ENCODE measurements at regions not wholly inside any gene's neighbourhood (a gene's known extent, or its start where the extent isn't known, plus 50 kb on each side); places are given as distances from the start of the nearest gene placed in this dataset.
A peak's percentile ranks its signal among the peaks of the same experiment; 100 is the strongest.

DNA sequence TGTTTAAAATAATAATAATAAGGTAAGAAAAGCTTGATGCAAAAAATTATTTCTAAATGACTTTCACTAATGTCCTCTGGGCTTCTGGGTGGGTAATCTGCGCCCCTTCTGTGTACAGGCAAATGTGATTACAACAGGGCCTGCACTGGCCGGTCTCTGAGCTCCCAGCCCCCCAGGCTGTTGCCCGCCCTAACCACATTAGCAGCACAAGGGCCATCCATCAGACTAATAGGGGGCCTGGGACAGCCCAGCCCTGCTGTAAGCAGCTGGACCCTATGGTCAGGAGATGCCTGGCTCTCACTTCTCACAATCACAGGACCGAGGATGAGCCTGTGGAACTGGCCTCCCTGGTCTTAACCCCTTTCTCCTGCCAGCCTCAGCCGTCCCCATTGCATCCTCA lies 388.4 kb downstream of the BUD13 start:
- H3K4me1 ChIP-seq (ENCODE audit: insufficient read depth): peaks cover 16% of the 10 kb centered on the region
- Mint-ChIP-seq H3K27me3 (ENCODE audit: insufficient read depth, low read depth, poor library complexity) (no peaks in the 10 kb centered on the region), H3K4me1 (peaks cover 15% of the 10 kb centered on the region), H3K9me3 (no peaks in the 10 kb centered on the region), H3K27ac (no peak overlapping the region), H3K36me3 (ENCODE audit: low read depth) (no peaks in the 10 kb centered on the region), H3K4me3 (no peak overlapping the region)
- H2AFZ ChIP-seq: no peak overlapping the region
- TF ChIP-seq ZNF114 (CRISPR knock-in tag; IDR thresholded peaks at IDR 0.05) (no peak), POLR2AphosphoS5 (IDR thresholded peaks at IDR 0.05; ENCODE audit: low read depth) (no peak), EZH2 (IDR thresholded peaks at IDR 0.05; ENCODE audit: low read depth, unreplicated experiment) (no peak), ZNF331 (CRISPR knock-in tag; IDR thresholded peaks at IDR 0.05; ENCODE audit: low read depth) (no peak), STAT1 (IDR thresholded peaks at IDR 0.05; ENCODE audit: unreplicated experiment) (no peak), NANOG (IDR thresholded peaks at IDR 0.05; ENCODE audit: borderline replicate concordance) (no peak), CREB1 (CRISPR knock-in tag; IDR thresholded peaks at IDR 0.05; ENCODE audit: low read depth) (no peak), JUNB (IDR thresholded peaks at IDR 0.05; ENCODE audit: unreplicated experiment) (no peak), EZH2phosphoT487 (IDR thresholded peaks at IDR 0.05; ENCODE audit: unreplicated experiment) (no peak)
- TF ChIP-seq, protein P1, sequence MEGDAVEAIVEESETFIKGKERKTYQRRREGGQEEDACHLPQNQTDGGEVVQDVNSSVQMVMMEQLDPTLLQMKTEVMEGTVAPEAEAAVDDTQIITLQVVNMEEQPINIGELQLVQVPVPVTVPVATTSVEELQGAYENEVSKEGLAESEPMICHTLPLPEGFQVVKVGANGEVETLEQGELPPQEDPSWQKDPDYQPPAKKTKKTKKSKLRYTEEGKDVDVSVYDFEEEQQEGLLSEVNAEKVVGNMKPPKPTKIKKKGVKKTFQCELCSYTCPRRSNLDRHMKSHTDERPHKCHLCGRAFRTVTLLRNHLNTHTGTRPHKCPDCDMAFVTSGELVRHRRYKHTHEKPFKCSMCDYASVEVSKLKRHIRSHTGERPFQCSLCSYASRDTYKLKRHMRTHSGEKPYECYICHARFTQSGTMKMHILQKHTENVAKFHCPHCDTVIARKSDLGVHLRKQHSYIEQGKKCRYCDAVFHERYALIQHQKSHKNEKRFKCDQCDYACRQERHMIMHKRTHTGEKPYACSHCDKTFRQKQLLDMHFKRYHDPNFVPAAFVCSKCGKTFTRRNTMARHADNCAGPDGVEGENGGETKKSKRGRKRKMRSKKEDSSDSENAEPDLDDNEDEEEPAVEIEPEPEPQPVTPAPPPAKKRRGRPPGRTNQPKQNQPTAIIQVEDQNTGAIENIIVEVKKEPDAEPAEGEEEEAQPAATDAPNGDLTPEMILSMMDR (conservative IDR thresholded peaks at IDR 0.05; ENCODE audit: low read depth in 2 of 2): no peak
- TF ChIP-seq, protein P2, sequence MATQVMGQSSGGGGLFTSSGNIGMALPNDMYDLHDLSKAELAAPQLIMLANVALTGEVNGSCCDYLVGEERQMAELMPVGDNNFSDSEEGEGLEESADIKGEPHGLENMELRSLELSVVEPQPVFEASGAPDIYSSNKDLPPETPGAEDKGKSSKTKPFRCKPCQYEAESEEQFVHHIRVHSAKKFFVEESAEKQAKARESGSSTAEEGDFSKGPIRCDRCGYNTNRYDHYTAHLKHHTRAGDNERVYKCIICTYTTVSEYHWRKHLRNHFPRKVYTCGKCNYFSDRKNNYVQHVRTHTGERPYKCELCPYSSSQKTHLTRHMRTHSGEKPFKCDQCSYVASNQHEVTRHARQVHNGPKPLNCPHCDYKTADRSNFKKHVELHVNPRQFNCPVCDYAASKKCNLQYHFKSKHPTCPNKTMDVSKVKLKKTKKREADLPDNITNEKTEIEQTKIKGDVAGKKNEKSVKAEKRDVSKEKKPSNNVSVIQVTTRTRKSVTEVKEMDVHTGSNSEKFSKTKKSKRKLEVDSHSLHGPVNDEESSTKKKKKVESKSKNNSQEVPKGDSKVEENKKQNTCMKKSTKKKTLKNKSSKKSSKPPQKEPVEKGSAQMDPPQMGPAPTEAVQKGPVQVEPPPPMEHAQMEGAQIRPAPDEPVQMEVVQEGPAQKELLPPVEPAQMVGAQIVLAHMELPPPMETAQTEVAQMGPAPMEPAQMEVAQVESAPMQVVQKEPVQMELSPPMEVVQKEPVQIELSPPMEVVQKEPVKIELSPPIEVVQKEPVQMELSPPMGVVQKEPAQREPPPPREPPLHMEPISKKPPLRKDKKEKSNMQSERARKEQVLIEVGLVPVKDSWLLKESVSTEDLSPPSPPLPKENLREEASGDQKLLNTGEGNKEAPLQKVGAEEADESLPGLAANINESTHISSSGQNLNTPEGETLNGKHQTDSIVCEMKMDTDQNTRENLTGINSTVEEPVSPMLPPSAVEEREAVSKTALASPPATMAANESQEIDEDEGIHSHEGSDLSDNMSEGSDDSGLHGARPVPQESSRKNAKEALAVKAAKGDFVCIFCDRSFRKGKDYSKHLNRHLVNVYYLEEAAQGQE (IDR thresholded peaks at IDR 0.05; ENCODE audit: unreplicated experiment): no peak
- TF ChIP-seq, protein P3, sequence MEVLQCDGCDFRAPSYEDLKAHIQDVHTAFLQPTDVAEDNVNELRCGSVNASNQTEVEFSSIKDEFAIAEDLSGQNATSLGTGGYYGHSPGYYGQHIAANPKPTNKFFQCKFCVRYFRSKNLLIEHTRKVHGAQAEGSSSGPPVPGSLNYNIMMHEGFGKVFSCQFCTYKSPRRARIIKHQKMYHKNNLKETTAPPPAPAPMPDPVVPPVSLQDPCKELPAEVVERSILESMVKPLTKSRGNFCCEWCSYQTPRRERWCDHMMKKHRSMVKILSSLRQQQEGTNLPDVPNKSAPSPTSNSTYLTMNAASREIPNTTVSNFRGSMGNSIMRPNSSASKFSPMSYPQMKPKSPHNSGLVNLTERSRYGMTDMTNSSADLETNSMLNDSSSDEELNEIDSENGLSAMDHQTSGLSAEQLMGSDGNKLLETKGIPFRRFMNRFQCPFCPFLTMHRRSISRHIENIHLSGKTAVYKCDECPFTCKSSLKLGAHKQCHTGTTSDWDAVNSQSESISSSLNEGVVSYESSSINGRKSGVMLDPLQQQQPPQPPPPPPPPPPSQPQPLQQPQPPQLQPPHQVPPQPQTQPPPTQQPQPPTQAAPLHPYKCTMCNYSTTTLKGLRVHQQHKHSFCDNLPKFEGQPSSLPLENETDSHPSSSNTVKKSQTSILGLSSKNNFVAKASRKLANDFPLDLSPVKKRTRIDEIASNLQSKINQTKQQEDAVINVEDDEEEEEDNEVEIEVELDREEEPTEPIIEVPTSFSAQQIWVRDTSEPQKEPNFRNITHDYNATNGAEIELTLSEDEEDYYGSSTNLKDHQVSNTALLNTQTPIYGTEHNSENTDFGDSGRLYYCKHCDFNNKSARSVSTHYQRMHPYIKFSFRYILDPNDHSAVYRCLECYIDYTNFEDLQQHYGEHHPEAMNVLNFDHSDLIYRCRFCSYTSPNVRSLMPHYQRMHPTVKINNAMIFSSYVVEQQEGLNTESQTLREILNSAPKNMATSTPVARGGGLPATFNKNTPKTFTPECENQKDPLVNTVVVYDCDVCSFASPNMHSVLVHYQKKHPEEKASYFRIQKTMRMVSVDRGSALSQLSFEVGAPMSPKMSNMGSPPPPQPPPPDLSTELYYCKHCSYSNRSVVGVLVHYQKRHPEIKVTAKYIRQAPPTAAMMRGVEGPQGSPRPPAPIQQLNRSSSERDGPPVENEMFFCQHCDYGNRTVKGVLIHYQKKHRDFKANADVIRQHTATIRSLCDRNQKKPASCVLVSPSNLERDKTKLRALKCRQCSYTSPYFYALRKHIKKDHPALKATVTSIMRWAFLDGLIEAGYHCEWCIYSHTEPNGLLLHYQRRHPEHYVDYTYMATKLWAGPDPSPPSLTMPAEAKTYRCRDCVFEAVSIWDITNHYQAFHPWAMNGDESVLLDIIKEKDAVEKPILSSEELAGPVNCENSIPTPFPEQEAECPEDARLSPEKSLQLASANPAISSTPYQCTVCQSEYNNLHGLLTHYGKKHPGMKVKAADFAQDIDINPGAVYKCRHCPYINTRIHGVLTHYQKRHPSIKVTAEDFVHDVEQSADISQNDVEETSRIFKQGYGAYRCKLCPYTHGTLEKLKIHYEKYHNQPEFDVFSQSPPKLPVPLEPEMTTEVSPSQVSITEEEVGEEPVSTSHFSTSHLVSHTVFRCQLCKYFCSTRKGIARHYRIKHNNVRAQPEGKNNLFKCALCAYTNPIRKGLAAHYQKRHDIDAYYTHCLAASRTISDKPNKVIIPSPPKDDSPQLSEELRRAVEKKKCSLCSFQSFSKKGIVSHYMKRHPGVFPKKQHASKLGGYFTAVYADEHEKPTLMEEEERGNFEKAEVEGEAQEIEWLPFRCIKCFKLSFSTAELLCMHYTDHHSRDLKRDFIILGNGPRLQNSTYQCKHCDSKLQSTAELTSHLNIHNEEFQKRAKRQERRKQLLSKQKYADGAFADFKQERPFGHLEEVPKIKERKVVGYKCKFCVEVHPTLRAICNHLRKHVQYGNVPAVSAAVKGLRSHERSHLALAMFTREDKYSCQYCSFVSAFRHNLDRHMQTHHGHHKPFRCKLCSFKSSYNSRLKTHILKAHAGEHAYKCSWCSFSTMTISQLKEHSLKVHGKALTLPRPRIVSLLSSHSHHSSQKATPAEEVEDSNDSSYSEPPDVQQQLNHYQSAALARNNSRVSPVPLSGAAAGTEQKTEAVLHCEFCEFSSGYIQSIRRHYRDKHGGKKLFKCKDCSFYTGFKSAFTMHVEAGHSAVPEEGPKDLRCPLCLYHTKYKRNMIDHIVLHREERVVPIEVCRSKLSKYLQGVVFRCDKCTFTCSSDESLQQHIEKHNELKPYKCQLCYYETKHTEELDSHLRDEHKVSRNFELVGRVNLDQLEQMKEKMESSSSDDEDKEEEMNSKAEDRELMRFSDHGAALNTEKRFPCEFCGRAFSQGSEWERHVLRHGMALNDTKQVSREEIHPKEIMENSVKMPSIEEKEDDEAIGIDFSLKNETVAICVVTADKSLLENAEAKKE (CRISPR knock-in tag; IDR thresholded peaks at IDR 0.05): no peak
- TF ChIP-seq, protein P4, sequence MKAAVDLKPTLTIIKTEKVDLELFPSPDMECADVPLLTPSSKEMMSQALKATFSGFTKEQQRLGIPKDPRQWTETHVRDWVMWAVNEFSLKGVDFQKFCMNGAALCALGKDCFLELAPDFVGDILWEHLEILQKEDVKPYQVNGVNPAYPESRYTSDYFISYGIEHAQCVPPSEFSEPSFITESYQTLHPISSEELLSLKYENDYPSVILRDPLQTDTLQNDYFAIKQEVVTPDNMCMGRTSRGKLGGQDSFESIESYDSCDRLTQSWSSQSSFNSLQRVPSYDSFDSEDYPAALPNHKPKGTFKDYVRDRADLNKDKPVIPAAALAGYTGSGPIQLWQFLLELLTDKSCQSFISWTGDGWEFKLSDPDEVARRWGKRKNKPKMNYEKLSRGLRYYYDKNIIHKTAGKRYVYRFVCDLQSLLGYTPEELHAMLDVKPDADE (IDR thresholded peaks at IDR 0.05): no peak
- no peaks in the 10 kb centered on the region for H3K27me3 ChIP-seq (ENCODE audit: insufficient read depth)
- H3K4me2 ChIP-seq: 0 out of 2 replicates have a peak overlapping the region, but pooled peaks have one; percentile 32
- no peak overlapping the region for H3K27ac ChIP-seq (ENCODE audit: low read depth)
- H4K20me1 ChIP-seq (replicated peaks; ENCODE audit: insufficient read depth): no peaks in the 10 kb centered on the region; the same call in 1 of the 2 replicates
- no peaks in the 10 kb centered on the region for H3K36me3 ChIP-seq (ENCODE audit: insufficient read depth)
- H3K4me3 ChIP-seq: no peak overlapping the region
- no peaks in the 10 kb centered on the region; the same call in 1 of the 2 replicates for H3K79me2 ChIP-seq (replicated peaks; ENCODE audit: insufficient read depth)
- H3F3A ChIP-seq (replicated peaks; ENCODE audit: low read depth): no peaks in the 10 kb centered on the region
- 0 out of 2 replicates have a peak, but pooled peaks cover 3% of the 10 kb centered on the region for H3K9me2 ChIP-seq (ENCODE audit: insufficient read depth)
- ATAC-seq: peak; percentile 35; the same call in 1 of the 3 replicates
- no peak for DNase-seq (ENCODE audit: low spot score)
